Right hindlimb (tissue), 1 donor: ENCODE measurements at regions not wholly inside any gene's neighbourhood (a gene's known extent, or its start where the extent isn't known, plus 50 kb on each side); places are given as distances from the start of the nearest gene placed in this dataset.
"Not testable (repeated sequence)": the region's sequence is repeated elsewhere in the genome, so short reads cannot be mapped to it uniquely, and the experiment has no call there.

Experiments used
- DNase-seq: peaks from one replicate; pipeline ENCODE4 v3.0.0-alpha.2; 2018

DNA sequence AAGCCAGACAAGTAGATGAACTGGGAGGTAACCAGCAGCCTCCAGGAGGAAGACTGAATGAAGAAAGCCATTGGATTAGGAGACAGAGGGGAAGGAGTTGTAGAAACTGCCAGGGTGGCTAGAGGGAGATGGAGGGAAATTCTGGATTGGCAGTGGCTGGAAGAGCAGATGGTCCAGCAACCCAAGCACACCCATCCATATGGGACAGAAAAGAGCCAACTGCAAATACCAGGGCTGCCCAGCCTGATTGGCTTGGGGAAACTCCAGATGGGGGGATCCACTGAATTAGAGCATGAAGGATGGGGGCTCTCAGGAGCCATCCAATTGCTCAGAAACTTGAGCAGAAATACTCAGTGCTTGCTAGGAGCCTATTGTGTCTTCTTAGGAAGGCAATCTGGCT lies 173.5 kb upstream of the EPB41L3 start:
- no peak for DNase-seq

DNA sequence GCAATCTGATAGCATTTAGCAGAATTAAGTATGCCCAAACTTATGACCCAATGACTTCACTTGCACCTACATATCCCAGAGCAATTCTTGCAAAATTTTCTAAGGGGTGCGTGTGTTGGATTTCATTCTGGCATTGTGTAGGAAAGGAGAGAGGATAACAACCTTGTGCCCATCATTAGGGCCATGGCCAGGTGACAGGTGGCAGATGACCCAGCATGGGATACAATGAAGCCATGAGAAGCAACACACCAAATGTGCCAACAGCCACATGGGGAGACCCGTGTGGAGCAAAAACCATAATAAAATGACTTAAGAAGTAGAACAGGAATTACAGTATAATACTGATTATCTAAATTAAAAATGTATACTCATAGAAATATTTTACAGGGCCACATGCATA lies 166.9 kb upstream of the EPB41L3 start:
- DNase-seq: no peak

DNA sequence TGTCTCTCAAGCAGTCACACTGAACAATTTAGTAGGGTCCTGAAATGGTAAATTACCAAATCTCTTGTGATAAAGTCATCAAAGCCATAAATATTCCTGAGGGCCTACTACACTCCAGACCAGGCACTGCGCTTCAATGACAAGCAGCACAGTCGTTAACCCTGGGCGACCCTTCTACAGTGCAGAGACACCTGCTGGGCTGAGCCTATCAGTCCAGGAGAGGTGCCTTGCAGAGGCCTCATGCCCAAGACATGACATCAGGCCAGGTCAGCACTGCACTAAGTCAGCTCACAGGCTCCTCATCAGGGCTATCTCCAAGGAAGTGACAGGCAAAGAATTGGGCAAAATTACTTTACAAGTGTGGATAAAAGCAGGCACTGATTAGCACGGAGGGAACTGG lies 166.4 kb upstream of the EPB41L3 start:
- DNase-seq: no peak

DNA sequence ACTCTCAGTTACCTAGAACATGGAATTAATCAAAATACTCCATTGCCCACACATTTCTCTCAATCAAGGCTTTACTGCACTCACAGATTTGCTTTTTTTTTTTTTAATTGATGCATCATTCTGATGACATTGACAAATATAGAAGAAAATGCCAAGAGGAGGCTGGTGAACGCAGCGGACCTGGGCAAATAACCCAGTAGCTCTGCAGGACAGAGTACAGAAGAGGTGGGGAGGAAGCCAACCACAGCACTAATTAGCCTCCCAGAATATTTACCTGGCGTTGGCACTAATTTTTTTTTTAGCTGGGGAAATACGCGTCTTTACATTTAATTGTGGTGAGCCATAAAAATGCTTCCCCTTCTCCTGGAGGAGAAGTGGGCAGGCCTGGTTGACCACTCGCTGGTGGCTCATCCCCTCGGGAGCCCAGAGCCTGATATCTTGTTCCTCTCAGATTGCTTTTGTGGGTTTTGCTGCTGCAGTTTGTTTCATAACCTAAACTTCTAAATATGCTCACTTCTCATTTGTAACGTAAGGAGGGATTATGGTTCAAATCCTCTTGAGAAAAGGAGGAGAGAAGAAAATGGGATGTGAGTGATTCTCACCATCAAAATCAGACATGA lies 165.8 kb upstream of the EPB41L3 start:
- DNase-seq: no peak

DNA sequence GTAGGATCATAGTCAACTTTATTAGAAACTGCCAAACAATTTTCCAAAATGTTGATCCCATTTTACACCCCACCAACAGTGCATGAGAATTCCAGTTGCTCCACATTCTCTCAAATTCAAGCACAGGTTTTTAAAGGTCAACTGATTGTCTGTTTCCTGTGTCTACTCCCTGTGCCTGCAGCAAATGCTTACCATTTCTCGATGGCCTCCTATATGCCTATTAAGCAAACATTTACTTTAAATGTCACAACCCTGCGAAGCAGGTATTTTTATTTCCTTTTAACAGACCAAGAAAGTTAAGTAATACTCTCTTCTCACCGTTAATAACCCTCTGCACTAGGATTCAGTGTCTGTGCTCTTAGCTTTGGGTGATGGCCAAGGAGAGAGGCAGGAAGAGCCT lies 163.8 kb upstream of the EPB41L3 start:
- no peak for DNase-seq

DNA sequence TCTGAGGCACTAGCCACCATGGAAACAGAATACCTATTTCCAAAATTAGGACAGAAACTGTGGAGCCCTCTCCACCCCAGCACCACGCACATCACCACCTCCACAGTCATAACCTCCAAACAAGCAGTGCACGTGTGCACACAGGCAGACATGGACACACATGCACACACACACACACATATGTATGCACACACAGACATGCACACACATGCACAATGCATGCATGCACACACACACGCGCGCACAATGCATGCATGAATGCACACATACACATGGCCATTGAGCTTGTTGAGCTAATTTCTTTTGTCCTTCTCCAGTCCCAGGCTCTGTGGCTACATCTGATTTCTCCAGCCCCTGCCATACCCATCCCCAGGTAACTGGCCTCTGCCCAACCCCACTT lies 161.6 kb upstream of the EPB41L3 start:
- no peak for DNase-seq

DNA sequence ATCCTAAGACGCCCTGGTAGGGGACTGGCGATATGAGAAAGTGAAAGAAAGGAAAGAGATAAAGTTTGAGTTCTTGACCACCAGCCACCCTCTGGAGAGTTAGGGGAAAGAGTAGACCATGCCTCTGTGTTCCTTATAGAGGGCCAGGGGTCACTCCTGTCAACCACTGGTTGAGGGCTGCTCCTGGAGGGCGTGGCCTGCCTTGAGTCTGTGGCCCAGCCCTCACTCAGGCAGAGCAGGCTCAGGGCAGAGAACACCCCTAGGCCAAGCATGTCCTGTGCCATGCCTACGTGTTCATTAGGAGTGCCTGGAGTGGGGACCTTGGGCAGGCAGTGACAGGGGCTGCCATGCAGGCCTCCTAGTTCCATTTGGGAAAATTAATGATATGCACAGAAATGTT lies 161.1 kb upstream of the EPB41L3 start:
- no peak for DNase-seq

DNA sequence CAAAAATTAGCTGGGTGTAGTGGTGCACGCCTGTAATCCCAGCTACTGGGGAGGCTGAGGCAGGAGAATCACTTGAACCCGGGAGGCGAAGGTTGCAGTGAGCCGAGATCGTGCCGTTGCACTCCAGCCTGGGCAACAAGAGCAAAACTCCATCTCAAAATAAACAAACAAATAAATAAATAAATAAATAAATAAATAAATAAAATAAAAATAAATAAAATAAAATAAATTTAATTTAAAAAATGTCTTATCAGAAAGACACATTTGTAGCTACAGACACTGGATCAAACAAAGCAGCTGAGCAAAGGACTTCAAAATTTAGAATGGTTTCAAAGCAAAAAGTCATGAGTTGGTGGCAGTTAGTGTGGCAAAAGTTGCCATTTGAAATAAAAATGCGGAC lies 158.2 kb upstream of the EPB41L3 start:
- not testable (repeated sequence) for DNase-seq

DNA sequence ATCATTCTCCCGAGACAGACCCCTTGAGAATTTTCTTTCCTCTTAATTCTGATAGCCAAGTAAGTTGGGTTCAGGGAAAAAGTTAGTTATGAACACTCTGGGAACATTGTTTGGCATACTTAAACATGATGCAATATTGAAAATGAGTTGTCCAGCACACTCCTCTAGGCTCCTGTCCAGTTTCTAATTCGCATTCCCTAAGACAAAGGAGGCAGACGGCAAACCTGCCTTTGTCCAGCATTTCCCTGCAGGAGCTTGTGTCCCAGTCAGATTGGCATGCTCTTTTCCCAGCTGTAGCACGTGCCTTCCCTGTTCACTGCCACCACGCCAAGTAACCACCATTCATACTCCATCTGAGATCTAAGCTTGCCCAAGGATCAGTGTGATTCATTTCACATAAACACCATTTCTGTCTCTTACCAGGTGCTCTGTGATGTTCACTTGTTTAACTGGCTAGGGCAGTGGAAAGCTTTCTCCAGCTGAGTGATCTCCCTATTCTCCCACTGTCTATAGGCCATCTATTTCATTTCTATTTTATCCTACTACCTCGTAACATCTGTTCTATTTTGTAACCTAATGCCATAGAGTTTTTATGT lies 150.0 kb upstream of the EPB41L3 start:
- DNase-seq: peak; percentile 56

DNA sequence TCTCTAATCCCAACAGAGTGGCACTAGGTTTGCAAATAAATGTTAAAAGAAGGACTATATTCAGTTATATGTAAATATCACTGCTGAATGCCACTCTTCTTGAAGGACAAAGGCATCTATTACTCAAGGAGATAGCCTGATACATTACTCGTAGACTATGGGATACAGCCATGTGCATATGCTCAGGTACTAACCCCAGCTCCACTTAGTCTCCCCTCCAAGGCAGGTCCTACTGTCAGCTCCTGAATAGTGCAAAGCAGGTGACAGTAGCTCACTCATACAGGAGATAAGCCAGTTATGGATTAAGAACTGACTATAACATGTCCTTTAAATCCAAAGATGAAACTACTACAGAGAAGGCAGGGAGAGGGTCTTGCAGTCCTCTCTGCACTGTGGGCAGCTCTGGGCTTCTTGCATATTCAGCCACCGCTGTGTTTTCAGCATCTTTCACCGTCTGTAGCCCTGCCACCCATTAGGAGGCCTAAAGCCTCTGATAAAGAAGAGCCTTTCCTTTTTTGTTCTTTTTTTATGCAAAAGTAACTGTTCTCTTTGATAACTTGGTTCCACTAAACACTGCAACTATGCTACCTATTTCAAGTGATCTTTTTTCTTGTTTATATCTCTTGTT lies 135.1 kb upstream of the EPB41L3 start:
- DNase-seq: no peak

DNA sequence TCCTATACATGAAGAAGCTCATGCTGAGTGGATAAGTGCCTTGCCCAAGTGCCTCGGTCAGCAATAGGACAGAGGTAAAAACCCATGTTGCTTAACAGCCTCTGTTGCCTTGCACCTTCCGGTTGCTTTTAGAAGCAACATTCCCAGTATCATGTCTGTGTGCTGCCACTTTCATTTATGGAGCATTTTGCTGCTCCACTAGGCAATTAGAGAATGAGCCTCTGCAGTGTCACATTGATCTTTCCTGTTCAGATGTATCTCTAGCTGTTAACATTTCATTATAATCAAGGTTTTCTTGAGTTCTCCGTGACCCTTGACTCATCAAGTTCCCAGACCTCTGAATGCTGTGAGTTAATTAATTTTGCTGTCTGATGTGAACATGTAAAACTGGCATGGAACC lies 134.5 kb upstream of the EPB41L3 start:
- no peak for DNase-seq

DNA sequence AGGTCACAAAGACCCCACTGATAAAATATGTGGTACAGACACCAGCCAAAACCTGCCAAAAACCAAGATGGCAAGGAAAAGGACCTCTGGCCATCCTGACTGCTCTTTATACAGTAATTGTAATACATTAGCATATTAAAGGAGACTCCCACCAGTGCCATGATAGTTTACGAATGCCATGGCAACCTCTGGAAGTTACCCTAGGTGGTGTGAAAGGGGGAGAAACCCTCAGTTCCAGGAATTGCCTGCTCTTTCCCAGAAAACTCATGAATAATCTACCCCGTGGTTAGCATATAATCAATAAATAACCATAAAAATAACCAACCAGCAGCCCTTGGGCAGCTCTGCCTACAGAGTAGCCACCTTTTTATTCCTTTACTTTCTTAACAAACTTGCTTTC lies 129.8 kb upstream of the EPB41L3 start:
- DNase-seq: no peak

DNA sequence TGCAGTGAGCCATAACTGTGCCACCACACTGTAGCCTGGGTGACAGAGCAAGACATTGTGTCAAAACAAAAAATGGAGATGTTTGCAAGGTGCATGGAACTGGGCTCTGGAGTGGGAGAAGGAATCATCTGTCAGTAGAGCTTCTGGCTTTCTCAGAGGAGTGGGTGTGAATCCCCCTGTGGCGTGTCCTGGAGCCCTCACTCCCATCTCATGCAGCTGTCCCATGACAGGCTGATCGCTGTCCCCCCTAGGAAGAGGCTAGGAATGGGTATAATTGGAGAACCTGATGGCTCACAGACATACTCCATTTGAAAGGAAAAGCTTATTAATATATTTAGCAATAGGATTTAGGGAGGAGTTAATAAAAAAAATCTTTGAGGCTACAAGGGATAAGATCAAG lies 125.8 kb upstream of the EPB41L3 start:
- DNase-seq: no peak

DNA sequence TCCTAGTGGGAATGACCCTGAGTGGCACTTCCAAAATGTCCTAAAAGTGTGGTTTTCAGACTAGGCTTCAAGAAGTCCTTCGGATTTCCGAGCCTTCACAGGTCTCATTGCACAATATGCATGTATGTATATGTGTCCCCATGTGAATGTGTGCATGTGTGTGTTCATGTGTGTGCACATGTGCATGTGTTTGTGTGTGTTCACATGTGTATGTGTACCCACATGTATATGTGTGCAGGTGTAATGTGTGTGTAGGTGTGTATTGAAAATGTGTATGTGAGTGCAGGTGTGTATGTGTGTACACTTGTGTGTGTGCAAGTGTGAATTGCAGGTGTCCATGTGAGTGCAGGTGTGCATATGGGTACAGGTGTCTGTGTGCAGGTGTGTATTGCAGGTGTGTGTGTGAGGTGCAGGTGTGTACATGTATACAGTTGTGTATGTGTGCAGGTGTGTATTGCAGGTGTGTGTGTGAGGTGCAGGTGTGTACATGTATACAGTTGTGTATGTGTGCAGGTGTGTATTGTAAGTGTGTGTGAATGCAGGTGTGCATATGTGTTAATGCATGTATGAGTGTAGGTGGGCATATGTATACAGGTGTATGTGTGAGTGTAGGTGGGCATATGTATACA lies 124.4 kb upstream of the EPB41L3 start:
- no peak for DNase-seq

DNA sequence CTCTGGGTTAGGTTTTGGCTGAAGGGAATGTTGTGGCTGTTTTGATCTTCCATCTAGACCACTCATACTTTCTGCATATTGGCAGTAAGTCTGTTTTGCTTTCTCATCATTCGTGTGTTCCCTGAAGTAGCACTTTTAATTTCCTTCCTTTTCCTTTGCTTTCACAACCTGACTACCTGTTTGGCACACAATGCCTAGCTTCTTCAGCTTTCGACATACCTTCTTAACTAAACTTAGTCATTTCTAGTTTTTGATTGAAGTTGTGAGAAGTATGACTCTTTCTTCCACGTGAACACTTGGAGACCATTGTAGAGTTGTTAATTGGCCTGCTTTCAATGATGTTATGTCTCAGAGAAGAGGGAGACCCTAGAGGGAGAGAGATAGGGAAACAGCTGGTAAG lies 123.6 kb upstream of the EPB41L3 start:
- no peak for DNase-seq

DNA sequence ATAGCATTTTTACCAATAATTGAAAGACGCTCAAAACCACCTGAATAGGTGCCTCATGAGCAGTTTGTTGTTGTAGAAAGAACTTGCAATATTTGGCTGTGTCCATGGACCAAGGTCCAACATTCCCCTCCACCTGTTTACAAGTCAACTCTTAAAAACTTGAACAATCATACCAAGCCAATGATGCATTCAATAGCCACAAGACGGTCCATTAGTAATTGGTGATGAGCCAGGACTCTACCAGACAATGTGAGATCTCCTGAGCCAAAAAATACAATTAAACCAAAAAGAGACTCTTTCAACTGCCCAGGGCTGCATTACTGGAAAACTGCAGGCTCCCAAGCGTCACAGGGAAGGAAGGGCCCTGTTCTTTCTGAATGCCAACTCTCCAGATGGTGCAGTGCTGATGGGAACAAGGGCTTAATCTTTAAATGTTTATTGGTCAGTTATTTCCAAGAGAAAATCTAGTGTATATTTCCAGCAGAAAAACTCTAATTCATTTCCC lies 118.8 kb upstream of the EPB41L3 start:
- no peak for DNase-seq

DNA sequence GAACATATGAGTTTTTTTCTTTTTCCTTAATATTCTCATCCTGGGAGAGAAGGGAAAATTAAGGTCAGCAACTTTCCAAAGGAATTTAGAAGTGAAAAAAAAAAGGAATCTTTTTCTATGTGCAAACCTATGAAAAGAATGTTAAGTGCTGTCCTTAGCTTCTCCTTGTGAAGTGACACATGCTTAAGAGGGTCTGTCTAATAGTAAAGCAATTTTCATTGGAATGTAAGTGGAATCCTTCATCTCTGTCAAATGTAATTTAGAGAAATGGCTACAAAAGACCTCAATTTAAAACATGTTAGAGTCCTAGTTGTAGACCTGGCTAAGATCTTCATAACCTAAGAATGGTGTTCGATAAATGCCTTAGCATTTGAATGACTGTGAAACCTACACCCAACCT lies 117.4 kb upstream of the EPB41L3 start:
- no peak for DNase-seq

DNA sequence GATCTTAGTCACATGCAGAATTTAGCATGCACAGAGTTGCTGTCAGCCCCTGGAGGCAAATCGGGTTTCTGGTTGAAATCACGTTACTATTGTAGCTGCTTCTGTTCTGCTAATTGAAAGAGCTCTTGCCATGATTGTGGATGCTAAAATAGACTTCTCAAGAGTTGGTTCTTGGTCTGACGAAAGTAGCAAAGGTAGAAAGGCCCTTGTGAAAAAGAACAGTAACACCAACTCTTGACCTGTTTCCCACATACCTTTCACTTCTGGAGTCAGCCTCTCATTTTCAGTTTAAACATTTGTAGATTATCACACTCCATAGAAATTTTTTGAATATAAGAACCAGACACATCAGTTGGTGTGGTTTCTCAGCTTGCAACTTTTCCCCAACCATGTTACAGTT lies 110.0 kb upstream of the EPB41L3 start:
- no peak for DNase-seq

DNA sequence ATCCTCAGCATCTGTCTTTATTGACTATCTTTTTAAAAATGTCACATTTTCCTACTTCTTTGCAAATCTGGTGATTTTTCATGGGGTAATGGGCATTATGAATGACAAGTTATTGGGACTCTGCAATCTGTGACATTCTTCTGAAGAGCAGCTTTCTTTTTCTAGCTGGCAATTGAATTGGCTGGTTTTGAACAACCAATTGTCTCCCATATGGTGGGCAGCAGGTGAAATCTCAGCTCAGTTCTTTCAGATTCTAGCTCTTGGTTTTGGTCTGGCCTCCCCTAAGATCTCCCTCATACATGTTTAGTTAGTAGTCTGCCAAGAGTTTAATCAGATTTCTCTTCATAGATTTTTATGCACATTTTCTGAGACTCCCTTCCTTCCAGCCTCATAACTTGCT lies 107.9 kb upstream of the EPB41L3 start:
- DNase-seq: no peak

DNA sequence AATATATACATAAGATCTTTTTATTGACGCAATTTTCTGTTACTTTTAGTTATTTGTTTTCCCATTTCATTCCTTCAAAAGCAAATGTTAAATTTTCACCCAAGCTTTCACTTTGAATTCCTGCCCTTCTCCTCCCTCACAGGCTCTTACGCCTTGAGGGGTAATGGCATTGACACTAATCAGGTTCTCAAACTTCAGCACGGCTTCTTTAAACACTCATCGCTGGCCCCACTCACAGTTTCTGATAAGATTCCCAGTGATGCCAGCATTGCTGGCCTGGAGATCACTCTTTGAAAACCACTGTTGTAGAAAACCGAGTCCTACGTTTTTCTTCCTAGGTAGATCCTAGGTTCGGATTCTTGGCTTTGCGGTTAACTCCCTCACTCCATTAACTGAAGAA lies 105.6 kb upstream of the EPB41L3 start:
- DNase-seq: no peak

DNA sequence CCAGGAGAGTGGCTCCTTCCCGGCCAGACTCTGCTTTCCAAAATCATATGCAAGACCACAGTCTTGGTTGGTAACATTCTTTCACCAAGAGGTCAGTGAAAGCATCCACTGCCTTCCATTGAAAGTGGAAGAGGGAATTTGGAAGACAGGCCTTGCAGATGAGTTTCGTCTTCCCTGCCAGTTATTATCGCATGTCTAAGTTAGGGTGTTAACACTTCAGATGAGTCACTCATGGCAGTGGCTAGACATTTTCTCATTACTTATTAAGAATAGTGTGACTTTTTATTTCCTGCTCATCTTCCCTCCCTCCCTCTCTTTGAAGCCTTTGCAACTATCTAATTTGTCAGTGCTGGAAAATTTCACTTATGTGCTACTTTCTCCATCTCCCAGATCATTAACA lies 102.9 kb upstream of the EPB41L3 start:
- DNase-seq: no peak

DNA sequence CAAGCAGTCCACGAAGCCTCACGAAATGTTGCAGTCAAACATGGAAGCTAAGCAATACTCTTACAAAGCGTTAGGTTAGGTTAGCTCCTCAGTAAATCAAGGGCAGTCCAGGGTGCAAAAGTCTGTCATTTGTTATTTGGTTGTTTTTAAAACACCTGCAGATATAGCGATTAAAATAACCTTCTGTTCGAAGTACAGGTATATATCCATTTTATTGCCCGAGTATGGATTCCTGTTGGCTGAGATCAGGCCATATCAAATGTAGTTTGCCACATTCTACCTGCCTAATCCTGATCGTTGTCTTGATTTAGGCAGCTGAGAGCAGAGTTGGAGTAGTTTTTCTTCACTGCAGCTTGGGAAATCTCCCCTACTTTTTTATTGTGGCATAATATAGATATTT lies 99.5 kb upstream of the EPB41L3 start:
- DNase-seq: no peak

DNA sequence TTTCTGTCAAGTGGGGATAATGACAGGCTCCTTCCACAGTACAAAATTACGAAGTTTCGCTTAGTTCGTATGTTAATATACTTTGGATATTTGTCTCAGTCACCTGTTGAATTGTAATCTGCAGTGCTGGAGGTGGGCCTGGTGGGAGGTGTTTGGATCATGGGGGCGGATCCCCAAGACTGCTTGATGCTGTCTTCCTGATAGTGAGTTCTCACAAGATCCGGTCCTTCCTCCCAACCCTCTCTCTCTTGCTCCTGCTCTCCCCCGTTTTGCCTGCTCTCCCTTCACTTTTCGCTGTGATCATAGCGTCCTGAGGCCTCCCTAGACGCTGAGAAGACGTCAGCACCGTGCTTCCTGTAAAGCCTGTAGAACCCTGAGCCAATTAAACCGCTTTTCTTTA lies 97.1 kb upstream of the EPB41L3 start:
- no peak for DNase-seq

DNA sequence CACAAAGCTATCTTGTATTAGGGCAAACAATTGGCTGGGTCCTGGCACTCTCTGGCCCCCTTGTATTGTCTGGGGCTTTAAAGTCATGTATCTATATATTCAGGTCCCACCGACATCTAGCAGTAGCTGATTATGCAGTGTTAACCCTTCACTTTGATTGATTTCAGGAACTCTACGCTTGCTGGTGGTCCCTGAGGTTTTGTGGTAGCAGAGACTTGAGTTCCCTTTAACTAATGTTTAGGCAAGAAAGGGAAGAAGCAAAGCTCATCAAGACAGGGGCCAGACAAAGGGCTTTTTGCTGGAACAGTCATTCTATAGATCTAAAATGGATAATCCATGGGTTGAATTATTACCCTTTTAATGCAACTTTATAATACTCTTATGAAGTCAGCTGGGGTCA lies 95.3 kb upstream of the EPB41L3 start:
- no peak for DNase-seq
